Midbrain (tissue), 1 donor: ENCODE measurements at regions not wholly inside any gene's neighbourhood (a gene's known extent, or its start where the extent isn't known, plus 50 kb on each side); places are given as distances from the start of the nearest gene placed in this dataset.
"Not testable (repeated sequence)": the region's sequence is repeated elsewhere in the genome, so short reads cannot be mapped to it uniquely, and the experiment has no call there.

Experiments used
- DNase-seq: peaks from one replicate; lab custom pipeline; 2025; lab: John Stamatoyannopoulos, UW

DNA sequence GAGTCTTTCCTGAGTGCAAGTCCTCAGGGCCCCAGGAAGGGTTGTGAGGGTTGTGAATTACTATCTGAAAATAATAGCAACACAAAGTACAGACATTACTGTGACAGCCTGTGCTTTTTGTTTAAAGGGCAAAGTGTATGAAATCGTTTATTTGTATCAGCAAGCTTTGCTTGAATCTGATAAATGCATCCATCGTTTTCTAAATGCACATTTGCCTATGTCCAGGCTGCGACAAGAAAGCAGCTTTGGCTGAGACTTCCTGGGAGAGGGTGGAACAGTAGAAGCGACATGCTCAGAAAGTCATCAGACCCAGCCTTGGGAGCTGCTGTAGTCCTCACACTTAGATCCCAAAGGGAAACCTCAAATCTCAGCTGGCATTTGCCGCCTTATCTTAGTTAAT, 524.2 kb upstream of the SALL3 start:
- DNase-seq, result no peak

DNA sequence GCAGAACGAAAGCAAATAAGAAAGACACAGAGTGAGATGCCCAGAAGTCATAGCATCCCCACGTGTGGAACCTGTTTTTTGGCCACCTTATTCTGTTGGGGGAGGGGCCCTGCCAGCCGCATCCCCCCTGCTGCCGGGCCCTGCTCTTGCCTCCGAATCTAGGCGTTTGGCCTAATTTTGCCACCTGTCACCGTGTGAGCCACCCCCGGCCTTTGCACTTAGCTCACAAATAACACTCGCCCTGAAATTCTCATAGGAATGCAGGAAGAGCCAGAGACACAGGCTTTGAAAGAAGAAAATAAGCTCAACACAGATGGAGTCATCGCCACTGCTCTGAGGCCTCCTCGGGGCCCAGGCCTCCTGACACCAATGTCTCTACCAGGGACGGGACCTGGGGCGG, 522.6 kb upstream of the SALL3 start:
- DNase-seq, result no peak

DNA sequence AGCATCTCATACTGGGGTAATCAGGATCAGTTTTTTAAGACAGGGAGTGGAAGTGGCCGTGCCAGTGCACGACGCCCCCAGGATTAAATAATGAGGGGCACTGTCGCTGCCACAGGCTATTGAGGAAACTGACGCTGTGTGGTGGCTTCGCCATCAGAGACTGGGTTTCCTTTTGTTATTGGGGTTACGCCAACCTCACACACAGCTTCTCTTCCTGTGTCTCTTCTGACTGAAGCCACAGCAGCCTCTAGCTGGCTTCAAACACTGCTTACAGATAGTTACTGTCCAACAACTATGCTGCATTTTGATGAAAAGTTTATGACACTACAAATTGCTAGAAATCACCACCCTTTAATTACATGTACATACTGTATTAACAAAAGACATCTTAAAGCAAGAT, 521.9 kb upstream of the SALL3 start:
- DNase-seq, result no peak

DNA sequence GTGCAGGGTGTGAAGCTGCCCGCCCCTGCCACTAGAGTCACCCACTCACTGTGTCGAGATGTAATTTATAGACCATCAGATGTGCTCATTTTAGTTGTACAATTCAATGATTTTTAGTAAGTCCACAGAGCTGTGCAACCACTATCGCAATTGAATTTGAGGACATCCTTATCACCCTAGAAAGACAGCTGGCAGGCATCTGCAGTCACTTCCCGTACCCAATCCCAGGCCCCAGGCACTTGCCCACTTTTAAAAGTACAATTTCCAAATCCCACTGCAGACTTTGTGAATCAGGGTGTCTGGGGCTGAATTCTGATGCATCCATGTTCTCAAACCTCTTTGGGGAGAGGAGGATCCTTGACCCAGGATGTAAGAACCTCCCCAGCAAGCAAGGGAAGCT, 521.3 kb upstream of the SALL3 start:
- DNase-seq, result no peak

DNA sequence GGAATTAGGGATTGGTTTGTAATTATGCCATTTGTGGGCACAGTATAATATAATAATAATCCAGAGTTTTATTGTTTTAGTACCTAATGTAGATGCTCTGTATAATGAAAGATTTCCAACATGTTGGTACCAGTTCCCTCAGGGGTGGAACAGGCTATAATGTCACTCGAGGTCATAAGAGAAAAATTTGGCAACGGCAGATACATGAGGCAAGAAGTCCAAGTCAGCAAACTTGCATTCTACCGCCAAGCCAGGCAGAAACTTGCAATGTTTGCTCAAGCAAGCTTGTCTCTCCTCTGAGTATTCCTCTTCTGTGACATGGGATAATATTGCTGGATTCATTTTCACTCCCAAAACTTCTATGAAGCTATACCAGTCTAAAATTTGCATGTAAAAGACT, 520.0 kb upstream of the SALL3 start:
- no peak for DNase-seq

DNA sequence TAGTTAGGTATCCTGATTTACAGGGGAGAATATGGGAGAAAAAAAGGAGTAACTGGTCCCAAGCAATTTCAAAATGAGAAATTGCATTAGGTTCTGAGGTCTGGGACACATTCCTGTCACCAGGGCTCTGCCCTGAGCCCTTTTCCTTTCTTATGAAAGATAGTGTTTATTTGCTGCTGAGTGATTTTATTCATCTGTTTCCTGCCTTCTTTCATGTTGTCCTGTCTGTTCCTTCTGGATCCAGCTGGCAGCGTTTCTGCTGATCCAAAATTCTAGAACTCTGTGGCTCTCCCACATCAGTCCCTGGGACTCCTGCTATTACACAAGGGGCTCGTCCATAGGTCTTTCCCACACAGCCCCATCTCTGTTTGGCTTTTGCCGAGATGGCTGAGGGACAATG, 519.1 kb upstream of the SALL3 start:
- no peak for DNase-seq

DNA sequence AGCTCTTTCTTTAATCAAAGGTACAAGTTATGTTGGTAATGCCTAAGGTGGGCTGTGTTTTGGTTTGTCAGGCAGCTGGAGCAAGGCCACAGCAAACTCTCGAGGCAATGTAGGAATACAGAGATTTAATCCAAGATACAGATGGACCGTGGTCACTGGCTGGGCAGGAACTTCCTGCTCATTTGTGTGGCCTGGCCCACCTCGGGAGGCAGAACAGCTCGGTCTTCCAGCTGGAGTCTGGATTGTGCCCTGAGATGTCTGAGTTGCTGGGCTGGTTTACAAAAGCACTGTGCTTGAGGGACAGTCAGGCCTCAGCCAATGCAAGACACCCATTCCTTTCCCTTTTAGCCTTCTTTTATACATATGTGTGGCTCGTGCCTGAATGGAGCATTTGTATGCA, 506.1 kb upstream of the SALL3 start:
- DNase-seq, result no peak

DNA sequence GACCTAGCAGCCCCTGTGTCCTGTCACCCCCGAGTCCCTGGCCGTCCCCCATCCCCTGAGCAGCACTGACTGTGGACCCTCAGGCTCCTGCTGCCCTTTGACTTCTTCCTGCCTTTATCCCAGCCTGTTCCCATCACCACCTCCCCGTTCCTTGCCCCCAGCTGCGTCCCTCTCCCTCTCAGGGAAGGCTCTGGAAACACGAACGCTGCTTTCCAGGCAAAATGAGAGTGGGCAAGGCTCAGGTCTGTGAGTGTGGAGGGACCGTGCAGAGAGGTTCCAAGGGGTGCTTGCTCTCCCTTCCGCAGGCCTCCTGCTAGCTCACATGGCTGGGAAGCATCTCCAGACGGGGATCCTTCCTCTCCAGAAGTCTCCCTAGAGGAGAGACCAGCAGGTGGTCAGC, 501.8 kb upstream of the SALL3 start:
- no peak for DNase-seq

DNA sequence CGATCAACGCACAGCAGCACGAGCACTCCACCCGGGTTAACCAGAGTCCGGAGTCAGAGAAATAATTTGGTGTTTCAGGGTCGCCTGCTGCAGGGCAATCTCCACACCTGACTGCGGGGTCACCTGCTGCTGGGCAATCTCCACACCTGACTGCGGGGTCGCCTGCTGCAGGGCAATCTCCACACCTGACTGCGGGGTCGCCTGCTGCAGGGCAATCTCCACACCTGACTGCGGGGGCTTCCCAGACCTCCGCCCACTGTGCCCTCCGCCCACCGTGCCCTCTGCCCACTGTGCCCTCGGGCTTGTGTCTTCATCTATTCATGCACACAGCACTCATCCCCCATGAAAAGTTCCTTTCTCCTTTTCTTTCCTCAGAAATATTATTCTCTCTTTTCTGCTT, 500.2 kb upstream of the SALL3 start:
- DNase-seq, result no peak

DNA sequence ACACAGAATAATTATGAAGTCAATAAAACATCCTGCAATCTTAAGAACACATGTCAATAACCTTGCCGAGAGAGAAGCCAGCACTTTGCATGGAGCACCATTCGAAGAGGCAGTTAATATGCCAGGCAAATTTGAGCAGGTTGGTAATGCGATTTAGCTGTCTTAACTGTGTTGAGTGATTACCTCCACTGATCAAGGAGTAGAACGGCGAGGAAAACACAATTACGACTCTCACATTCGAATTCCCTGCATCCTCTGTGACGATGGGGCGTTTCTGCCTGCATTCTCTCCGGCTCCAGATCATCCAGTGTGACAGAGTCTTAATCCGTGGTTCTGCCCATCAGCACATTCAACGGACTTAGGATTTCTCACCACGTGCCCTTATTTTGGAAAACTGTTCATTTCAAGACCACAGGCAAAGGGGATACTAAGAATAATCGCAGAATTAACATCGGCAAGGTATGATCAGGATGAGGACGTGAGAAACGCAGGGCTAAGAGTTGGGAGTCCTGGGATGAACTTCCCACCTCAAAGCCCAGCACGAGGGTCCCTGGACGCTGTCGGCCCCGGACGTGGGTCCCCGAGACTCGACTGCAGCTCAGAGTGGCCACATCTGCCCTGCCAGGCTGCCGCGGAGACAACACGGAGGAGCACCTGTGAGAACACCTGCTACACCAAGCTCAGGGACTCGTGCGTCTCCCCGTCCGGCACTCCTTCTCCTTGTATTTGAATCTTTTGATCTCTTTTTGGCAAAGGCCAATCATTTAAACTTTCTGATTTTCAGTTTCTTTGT, 499.2 kb upstream of the SALL3 start:
- DNase-seq, result no peak

DNA sequence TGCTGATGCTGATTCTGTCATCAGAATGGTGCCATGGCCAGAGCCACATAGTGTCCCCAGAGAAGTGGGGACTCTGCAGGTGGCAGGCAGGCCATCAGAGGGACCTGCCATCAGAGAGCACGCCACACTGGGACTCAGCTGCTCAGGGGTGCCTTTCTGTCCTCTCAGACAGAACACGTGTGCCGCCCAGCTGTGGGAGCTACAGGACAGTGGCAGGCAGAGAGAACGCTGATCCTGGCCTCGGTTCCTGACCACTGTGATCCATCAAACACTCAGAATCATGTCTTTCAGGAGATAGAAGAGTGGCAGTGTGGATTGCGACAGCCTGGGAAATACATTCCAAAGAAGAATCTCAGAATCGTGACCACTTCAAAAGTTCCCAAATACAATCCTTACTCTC, 497.2 kb upstream of the SALL3 start:
- no peak for DNase-seq

DNA sequence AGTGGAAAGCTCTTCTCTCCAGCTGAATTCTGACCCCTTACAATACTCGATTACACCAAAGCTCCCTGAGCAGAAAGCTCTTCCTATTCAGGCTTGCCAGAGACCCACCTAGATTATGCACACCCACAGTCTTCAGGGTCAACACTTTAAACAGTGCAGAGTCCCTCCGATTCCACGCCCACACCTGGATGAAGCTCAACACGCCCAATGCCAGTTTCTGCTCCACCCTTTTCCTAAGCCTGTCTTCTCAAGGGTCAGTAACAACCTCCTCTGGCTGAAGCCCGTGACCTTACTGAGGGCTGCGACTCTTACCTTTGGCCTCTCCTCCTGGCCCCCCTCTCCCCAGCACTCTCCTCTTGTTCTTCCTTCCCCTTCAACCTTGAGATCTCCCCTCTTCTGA, 492.0 kb upstream of the SALL3 start:
- no peak for DNase-seq

DNA sequence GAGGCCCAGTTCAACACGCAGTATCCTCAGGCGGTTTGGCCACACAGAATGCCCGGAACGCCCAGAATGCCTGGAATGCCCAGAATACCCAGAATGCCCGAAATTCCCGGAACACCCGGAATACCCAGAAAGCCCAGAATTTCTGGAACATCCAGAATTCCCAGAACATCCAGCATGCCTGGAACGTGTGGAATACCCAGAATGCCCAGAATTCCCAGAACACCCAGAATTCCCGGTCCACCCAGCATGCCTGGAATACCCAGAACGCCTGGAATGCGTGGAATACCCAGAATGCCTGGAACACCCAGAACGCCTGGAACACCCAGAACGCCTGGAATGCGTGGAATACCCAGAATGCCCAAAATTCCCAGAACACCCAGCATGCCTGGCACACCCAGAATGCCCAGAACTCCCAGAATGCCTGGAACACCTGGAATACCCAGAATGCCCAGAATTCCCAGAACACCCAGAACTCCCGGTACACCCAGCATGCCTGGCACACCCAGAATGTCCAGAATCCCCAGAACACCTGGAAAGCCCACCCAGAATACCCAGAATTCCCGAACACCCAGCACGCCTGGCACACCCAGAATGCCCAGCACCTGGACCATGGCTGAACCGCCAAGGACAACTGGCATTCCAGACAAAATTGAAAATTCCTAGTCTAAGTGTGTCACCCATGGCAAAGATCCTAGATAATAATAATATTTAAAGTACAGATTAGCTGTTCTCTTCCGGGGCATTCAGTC, 487.4 kb upstream of the SALL3 start:
- no peak for DNase-seq

DNA sequence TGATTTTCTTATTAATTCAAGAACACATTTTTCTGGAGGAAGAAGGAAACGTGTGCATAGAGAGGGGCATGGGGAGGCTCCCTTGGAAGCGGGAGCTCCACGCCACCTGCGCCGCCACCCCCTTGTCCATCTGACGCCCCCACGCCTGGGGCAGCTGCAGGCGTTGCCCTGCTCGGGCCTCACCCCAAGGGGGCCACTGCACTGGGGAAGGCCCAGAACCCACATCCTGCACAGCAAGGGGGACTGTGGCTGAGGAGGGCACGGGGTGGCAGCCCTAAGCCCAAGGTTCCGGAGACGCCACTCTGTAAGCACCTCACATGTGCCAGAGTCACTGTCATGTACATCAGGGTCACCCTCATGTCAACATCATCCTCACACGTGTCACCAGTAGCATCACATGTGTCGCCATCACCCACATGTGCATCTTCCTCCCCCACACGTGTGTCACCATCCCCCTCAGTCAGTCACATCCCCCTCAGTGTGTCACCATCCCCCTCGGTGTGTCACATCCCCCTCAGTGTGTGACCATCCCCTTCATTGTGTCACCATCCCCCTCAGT, 486.7 kb upstream of the SALL3 start:
- DNase-seq, result no peak

DNA sequence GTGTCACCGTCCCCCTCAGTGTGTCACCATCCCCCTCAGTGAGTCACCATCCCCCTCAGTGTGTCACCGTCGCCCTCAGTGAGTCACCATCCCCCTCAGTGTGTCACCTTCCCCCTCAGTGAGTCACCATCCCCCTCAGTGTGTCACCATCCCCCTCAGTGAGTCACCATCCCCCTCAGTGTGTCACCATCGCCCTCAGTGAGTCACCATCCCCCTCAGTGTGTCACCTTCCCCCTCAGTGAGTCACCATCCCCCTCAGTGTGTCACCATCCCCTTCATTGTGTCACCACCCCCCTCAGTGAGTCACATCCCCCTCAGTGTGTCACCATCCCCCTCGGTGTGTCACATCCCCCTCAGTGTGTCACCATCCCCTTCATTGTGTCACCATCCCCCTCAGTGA, 486.1 kb upstream of the SALL3 start:
- DNase-seq, result not testable (repeated sequence)

DNA sequence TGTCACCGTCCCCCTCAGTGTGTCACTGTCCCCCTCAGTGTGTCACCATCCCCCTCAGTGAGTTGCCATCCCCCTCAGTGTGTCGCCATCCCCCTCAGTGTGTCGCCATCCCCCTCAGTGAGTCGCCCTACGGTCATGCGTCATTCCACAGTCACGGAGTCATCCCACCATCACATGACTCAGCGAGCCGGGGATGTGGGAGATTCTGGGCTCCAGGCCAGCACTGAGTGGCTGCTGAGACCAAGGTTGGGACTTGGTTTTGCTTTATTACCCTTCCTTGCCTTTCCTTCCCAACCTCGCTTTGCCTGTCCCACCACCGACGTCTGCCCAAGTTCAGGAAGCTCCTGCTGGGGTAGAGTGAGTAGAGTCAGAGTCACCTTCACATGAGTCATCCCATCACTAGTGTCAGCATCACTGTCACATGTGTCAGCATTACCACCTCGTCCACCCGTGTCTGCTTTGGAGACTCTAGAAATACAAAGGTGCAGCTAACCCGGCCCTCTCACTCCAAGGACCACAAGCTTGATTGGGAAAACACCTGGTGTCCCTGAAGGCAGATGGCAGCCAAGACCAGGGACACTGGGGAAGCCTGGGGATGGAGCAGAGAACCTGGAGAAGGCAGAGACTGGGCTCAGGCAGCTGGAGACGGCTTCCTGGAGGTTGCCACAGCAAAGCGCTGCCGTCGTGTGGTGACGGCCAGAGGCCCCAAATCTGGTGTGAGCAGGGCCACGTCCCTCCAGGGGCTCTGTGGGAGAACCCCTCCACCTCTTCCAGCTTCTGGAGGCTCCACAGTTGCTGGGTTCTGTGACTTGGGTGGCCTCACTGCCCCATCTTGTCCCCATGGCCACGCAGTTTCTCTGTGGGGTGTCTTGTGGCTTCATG, 485.2 kb upstream of the SALL3 start:
- DNase-seq, result no peak

DNA sequence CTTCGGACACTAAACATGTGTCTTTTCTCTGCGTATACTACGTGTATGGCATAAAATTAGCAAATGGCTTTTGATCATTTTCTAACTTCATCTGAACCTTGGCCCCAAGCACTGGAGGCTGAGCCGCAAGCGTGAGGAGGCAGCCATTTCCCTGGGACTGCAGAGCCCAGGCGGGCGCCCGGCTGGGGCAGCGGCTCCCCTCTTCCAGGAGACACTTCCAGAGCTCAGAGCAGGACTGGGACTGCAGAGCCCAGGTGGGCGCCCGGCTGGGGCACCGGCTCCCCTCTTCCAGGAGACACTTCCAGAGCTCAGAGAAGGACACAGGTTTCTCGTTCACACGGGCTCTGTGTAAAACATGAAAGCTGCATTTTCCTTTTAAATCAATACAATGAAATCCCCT, 484.1 kb upstream of the SALL3 start:
- no peak for DNase-seq

DNA sequence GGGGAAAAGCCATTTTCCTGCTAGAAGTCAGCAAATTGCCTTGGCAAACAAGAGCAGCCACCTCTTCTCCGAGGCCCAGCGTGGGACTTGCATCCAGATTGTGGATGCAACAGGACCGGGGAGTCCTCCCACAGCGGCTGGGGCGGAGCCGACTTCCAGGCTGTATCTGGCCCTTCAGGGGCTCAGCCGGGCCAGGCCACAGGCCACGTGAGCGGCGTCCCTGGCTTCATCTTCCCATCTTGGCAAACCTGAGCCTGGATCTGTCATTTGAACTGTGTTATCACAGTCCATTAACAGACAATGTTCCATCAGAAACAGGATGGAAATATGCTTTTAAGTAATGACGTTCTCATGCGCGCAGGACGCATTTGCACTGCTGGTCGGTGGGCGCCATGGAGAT, 483.5 kb upstream of the SALL3 start:
- DNase-seq, result no peak

DNA sequence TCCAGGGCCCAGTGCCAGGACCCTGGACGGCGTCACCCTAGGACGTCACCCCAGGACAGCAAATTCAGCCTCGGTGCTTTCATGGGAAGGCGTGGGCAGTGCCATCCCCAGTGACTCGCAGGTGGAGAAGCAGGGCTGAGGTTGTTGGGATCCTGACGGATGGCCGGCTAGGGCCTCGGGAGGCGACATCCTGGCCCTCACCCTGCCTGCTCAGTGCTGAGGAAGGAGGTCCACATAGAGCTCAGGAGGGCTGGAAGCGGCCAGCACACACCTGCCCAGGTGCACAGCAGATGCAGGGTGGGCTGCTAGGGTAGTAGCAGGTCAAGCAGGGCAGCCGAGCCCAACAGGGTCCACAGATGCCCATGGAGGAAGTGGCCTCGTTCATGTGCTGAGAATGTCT, 482.0 kb upstream of the SALL3 start:
- no peak for DNase-seq

DNA sequence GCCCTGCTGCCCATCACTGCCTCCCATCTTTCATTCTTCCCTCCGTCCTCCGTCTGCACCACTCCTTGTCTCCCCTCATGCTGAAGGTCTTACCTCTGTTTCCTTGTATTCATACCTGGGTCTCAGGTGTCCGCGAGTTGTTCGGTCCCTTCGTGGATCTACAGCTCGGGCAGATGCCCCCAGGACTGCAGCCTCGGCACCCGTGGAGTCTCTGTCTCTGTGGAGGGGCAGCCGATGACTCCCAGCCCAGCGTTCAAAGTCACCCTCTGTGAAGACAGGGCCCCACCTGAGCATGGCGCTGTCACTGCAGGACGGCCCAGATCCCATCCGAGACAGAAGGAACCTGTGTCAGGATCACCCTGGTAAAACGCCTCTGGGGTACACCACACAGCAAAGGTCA, 480.0 kb upstream of the SALL3 start:
- no peak for DNase-seq

DNA sequence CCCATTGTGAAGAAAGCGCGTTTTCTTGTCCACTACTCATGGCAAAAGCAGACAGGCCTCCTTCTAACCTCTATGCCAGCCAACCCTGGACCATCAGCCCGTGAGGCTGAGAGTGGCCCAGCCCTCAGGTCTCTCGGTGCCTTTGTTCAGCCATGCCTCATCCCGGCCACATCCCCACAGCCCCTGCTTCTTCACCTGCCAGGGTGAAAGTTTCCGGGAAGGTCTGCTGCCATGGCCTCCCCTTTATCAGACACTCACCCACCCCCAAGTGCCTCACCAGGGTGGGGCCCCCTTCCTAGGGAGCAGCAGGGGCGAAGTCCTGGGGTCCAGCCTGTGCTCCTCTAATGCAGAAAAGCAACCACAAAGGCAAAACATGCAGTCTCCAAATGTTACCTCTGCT, 478.4 kb upstream of the SALL3 start:
- DNase-seq, result no peak

DNA sequence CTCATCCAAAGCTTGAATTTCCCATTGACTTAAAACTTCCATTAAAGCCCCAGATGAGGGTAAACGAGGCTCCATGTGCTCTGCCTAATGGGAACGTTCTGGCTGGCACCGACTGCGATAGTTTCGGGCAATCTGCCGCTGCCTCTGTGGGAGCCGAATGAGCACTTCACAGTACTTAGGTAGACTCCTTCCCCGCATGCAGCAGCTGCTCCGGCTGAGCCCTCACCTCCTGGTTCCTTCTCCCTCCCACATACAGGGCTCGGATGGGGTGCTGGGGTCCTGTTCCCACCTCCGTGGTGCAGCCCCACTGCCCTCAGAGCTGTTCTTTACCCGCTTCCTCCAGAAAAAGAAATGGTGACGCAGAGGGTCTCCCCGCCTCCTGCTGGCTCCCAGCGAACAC, 476.5 kb upstream of the SALL3 start:
- no peak for DNase-seq
